ENCODE measurements at regions not wholly inside any gene's neighbourhood (a gene's known extent, or its start where the extent isn't known, plus 50 kb on each side); places are given as distances from the start of the nearest gene placed in this dataset.

DNA sequence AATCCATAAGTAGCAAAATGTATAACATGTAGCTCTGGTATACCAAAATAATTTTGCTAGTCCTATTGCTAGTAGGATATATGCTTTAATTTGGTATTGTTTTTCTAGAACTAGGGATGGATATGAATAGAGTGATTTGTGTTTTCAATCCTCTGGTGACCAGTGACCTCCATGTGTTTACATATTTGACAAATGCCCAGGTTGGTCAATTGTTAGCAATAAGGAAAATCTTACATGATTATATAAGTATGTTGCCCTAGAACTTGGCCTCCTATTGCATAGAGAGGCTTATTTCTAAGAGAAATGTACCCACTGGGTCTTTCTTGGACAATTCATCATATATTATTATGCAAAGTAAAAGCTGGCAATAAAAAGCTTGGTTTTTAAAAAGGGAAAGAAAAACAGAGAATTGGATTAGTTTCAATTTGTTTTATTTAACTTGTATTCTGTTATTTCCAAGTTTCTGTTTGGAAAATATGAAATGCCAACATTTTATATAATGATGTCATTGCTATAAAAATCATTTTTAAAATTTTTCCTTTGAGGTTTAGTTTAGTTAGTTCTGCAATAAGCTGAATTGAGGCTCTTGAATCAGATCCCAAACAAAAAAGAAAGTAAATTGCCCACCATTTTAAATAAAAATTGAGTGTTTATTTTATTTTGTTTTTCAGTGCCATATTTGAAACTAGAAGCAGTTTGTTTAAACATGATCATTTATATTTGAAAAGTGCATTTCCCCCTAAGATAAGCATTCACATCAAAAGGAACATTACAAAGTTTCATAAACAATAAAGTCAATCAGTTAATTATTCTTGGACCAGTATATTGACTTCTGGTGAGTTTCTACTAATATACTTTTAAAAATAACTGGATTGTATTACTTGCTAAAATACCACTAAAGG lies 210.9 kb downstream of the ZC3H11B start:
- no peak for DNase-seq (ENCODE audit: low read depth in 2 of 2)

DNA sequence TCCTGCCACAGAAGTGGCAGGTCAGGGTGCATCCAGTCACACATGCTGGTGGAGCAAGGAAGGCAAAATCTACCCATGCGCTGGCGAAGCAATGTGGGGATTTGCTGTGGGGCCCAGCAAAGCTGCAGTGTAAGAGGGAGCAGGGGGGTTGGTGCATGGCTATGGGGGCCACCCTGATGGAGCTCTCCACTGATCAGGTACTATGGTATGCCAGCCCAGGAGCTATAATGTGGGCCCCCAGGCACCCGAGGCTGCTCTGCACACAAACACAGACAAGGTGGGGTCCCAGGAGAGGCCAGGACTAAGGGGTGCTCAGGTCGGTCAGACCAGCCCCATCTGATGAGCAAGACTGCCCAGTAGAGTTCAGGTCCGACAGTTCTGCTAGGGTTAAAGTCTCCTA lies 213.5 kb downstream of the ZC3H11B start:
- DNase-seq (ENCODE audit: low read depth in 2 of 2): no peak

DNA sequence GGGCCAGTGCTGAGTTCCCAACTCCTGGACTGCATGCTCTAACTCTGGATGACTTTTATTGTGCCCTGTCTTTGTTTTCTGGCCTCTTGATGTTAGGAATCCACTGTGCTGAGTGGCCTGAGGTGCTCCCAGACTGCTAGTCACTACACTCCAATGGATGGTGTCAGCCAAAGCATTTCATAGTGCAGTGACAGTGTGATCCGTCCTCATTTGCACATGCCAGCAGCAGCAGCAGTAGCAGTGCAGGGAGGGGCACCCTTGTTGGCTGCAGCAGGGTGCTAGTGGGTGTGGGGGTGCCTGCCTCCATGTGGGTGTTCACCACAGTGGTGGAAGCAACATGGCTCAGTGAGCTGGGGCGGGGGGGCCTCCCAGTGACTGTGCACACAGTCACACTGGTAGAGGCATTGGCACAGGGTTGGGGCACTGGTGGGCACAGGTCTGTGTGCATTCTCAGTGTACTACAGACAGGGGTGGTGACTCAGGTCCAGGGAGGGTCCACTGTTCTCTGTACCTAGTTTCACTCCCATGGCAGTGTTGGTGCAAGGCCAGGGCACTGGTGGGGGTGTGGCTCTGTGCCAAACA lies 214.0 kb downstream of the ZC3H11B start:
- no peak for DNase-seq (ENCODE audit: low read depth in 2 of 2)

DNA sequence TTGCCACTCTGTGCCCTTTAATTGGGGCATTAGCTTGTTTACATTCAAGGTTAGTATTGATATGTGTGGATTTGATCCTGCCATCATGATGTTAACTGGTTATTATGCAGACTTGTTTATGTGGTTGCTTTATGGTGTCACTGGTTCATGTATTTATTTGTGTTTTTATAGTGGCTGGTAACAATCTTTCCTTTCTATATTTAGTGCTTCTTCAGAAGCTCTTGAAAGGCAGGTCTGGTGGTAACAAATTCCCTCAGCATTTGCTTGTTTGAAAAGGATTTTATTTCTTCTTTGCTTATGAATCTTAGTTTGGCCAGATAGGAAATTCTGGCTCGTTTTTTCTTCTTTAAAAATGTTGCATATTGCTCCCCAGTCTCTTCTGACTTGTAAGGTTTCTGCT lies 215.4 kb downstream of the ZC3H11B start:
- DNase-seq (ENCODE audit: low read depth in 2 of 2): no peak

DNA sequence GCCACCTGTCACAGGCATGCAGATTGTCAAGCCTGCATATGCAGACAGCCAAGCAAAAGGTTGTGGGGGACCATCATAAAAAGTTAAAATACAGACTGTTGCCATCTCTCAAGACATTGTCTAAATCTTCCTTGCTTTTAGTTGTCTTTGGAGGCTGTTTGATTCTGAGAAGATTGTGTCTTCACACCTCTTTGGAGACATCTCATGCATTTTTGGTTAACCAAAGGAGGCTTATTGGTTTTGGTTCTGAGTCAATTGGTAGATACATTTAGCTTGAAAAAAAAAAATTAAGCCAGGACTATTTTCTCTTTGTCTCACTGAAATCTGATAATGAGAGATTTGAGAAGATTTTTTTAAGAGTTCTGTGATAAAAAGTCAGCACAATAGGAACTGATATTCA lies 217.6 kb downstream of the LYPLAL1 start:
- no peak for DNase-seq (ENCODE audit: low read depth in 2 of 2)

DNA sequence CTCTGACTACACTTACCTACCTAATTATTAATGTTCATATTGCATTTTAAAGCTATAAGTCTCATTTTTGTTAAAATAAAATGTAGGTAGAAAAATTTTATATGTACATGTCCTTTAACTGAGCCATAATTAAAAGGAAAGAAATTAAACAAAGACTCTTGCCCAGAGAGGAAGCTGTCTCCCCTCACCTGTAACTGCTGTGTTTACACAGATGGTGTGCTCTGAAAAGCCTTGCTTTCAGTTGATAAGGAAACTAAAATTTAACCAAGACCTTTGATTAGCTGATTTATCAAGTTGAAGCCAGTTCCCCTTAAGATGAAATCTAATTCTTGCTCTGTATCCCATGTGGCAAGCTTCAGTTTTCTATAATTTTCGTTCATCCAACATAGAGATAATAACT lies 213.5 kb downstream of the LYPLAL1 start:
- no peak for DNase-seq (ENCODE audit: low read depth in 2 of 2)

DNA sequence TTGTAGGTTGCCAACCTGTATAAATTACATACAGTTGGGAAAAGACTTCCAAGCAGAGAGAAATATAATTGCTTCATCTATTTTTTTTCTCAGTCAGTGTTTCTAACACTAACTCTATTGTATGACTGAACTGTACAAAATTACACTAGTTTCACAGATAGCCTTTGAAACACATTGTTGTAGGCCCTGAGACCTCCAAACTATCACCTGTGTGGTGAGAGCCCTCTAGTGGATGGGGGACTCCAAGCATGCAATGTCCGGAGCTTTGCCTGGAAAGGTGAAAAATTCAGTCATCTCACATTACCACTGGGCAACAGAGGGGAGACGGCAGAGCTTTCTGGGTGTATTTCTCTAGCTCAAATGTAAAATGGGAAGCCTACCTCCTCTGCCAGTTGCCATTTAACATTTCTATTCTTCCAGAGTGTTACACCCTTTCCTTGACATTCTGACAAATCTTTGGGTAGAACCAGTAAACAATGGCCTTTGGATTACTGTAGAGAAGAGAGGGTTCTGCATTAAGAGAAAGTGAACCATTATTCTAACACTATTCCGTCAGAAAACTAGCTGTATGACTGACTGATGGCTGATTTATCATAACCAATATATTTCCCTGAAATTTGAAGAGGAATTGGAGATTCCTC lies 212.2 kb downstream of the LYPLAL1 start:
- DNase-seq (ENCODE audit: low read depth in 2 of 2): no peak

DNA sequence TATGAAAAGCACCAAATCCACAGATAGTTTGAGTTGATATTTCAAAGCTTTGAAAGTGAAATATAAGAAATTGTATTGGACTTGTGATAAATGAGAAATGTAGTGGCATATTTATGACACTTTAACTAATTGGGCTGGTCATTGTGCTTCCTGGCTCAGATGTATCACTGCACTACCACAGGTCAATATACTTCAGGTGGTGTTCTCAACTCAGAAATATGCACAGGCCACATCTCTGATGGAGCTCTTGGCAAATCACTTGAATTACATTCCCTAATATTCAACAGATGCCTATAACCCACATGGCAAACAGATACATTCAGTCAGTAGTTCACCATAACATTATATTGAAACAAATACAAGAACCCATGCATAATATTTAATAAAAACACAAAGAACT lies 209.6 kb downstream of the LYPLAL1 start:
- DNase-seq (ENCODE audit: low read depth in 2 of 2): no peak

DNA sequence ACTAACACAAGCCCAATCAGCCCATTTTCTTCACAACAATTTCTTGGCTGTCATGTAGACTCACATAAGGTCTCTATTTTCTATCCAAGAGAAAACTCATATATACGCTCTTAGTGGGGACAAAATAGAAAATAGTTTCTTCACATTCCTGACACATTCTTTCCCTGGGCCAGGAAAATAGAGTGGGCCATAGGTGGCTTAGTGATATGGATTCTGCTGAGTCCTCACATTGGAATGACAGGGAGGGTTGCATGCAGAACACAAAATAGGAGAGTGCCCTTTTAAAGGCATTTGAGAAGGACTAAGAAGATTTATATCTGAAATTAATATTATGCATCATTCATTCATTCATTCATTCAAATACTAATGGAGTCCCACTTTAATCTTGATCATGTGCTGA lies 207.7 kb downstream of the LYPLAL1 start:
- no peak for DNase-seq (ENCODE audit: low read depth in 2 of 2)

DNA sequence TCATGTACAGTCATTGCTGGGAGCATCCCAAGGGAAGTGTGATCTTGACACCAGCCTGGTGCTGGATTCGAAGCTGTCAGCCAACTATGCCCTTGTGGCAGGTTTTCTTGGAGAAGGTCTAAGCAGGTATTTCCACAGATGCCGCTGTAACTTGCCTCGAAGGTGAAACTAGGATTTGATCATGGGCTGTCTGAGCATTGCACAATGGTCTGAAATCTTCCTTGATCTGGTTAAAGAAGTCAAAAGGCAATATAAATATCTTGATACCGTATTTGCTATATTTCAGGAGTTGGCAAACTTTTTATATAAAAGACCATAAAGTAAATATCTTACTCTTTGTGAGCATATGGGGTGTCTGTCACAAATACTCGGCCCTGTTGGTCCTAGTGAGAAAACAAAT lies 206.8 kb downstream of the LYPLAL1 start:
- DNase-seq (ENCODE audit: low read depth in 2 of 2): no peak

DNA sequence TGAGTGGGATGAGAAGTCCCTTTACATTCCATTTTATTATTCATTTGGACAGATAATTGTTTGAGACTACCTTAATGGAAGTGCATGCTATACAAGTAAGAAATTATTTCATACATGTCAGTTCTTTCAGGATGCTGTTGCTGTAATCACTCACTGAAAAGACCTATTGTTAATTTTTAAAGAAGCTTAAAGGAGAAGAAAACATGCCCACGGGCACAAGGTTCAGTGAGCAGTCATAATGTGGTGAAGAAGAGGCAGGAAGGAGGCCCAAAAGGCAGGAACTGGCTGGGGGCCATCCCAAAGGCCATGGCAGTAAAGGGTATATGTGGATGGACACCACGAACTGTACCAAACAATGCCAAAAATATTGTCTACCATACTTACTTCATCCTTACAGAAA lies 206.0 kb downstream of the LYPLAL1 start:
- no peak for DNase-seq (ENCODE audit: low read depth in 2 of 2)

DNA sequence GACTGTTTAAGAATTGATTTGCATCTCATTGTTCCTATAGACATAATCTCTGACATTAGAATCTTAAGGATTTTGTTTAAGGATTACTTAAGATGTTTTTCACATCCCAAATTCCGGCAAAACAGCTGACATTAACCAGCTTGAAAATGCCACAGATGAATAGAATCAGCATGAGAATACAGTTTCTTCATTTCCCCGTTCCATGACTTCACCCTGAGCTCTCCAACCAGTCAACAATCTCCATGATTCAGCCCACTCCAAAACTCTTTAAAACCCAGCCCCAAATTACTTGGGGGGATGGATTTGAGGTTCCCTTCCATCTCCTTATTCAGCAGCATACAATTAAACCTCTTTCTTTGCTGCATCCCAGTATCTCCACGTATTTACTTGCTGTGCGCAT lies 201.0 kb downstream of the LYPLAL1 start:
- DNase-seq (ENCODE audit: low read depth in 2 of 2): no peak

DNA sequence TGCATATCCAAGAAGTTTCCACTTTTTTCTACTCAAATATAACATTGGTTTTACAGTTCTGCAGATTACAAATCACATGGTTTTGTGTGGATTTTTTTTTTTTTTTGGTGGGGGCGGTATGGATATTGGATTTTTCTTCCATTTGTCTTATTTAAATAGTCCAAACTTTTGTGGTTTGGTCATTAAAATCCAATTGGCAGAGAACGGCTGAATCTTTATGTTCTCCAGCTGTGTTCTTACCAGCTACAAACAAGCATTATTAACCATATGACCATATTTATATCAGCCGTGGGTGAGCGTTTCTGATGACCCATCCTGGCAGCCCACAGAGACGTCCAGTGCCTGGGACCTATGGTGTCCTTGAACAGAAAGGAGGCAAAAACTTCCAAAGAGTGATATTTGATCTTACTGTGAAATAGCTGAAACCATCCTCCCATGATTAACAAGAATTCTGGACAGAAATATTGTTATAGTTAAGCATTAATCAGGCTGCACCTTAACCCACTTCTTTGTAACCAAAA lies 200.4 kb downstream of the LYPLAL1 start:
- no peak for DNase-seq (ENCODE audit: low read depth in 2 of 2)

DNA sequence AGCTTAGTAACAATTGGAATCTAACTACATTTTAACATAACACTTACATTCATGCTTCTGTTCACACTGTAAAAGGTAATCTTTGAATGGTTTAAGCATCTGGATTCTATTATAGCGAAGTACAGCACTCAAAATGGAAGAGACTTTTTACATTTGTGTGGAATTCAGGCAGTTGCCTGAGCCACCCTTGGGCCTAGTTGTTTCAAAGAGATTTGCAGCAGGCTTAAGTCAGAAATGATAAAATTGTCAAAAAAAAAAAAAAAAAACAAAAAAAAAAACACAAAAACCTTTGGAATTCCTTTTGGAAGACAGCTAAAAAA lies 199.9 kb downstream of the LYPLAL1 start:
- DNase-seq (ENCODE audit: low read depth in 2 of 2): no peak

DNA sequence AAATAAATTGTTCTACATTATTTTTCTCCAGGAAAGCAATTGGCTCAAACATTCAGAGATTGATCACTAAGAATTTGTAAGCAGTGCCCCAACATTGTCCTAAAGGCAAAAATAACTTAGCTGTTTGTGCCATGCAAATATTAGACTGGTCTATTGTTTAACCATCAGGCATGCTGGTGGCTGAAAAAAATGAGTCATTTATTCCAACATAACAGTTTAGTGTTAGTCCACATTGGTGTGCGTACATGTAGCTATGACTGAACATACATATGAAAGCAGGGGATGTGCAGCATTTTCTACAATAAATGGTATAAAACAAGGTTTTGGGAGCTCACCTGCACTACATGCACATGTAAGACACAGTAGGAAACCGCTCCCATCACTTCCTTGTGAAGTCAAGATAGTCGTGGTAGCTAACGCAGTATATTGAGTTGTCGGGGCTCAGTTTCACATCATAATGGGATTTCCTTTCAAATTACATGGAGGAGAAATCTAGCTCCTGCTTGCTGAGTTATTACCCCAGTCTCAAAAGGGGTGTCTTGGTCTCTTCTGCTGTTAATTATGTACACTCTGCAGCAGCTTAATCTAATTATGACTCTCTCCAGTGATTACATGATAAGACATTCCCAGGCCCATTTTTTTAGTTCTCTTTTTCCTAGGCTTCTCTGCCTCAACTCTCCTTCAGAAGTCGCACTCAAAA lies 199.4 kb downstream of the LYPLAL1 start:
- no peak for DNase-seq (ENCODE audit: low read depth in 2 of 2)

DNA sequence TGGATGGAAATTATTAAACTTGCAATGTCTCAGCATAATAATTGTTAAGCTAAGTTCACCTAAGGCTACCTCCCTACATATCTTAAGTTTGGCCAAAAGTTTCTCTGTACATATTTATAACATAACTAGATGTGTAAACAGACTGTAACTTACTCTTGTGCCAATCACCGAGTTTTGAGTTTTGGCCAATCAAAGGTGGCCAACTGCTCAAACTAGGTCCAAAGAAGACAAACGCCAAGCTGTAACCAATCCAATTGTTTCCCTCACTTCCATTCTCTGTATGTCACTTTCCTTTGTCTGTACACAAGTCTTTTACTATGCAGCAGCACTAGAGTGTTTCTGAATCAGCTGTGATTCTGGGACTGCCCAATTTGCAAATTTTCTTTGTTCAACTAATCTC lies 197.8 kb downstream of the LYPLAL1 start:
- DNase-seq (ENCODE audit: low read depth in 2 of 2): no peak

DNA sequence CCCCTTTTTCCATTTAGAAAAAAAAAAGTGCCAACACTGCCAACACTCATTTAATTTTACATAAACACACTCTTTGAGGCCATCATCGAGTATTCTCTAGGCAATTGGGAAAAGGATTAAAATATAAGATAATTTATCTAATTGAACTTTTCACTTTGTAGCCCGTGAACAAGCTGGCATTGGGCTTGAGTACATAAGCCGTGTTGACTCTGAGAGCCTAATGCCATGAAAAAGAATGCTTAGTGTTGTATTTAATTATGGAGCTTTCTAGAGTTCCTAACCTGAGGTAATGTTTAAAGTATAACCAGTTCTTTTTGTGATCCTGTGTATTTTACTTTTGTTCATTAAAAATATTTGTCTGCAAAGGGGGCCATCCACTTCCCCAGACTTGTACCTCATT lies 193.8 kb downstream of the LYPLAL1 start:
- DNase-seq (ENCODE audit: low read depth in 2 of 2): no peak

DNA sequence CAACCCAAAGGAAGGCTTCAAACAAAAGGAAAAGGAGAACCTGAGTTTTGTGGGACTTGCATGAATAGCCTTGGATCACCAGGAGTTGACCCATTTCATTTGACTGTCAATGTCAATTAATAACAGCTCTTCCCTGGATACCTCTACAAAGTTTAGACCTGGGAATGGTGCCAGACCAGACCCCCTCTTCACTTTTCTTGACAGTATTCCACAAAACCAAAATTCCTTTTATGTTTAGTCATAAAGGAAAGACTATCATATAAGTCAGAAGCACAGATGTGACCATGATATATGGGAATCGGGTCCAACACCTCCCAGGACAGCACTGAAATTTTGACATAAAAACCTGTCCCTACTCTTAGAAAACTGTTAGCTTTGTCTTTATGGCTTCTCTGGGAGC lies 191.8 kb downstream of the LYPLAL1 start:
- DNase-seq (ENCODE audit: low read depth in 2 of 2): no peak

DNA sequence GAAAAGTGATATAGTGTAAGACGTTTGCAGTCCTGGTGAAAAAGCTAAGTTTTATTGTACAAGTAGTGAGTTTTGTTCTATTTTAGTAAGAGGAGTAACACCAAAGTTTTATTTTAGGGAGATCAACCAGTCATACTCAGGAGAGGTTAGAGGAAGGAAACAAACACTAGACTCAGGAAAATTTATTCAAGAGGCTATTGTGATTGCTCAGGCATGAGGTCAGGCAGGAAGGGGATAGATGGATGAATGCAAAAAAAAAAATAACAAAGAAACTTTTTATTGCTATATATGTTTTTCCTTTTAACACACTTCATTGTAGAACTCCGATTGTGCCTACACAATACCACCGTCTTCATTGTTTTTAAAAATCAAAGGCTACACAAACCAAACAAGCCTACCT lies 189.0 kb downstream of the LYPLAL1 start:
- DNase-seq (ENCODE audit: low read depth in 2 of 2): no peak

DNA sequence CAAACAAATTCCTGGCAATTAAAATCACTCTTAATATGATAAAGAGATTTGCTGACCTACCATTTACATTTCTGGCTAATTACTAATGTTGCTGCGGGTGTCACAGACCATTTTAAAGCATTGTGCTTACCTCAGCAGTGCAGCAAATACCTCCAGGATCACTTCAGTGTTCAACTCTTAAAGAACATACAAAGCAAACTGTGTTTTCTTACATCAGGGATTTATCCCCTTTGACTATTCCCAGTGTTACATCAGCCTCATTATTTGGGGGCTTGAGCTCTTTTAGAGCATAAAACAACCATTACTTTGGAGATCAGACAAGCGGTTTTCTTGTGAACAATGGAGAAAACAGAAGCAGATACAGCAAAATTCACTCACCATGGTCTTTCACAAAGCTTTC lies 185.4 kb downstream of the LYPLAL1 start:
- no peak for DNase-seq (ENCODE audit: low read depth in 2 of 2)

DNA sequence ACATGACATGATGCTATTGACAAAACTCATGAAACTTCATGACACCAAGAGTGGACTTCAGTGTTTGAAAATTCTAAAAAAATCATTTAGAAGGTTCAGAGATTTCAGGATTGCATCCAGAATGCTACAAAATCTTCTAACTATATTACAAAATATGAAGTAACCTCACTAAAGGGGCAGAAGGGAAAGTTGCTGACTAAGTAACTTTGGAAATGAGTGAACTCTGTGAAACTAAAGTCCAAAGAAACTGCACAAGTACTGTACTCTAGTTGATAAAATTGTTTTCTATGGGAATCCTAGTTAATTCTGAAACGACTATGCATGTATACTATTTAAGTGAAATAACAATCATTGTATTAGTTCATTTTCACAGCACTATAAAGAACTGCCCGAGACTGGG lies 184.4 kb downstream of the LYPLAL1 start:
- no peak for DNase-seq (ENCODE audit: low read depth in 2 of 2)

DNA sequence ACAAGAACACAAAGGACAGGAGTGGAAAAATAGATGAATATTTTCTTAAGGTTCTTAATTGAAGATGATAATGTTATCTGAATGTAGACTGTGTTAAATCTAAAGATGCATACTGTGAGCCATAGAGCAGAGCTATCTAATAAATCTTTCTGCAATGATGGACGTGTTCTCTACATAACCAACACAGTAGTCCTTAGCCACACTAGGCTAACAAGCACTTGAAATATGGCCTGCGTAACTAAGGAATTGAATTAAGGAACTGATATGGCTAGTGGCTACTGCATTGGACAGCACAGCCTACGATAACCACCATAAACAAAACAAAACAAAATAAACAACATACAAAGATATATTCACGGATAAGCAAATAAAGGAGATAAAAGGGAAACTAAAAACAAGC lies 181.3 kb downstream of the LYPLAL1 start:
- DNase-seq (ENCODE audit: low read depth in 2 of 2): no peak

Measured in stimulated activated CD8-positive, alpha-beta memory T cell treated with anti-CD3 and anti-CD28 coated beads, Interleukin-2, amount 100 ng/mL, for 1 hour (primary cell).